HG03108 (cell line): ENCODE measurements at regions not wholly inside any gene's neighbourhood (a gene's known extent, or its start where the extent isn't known, plus 50 kb on each side); places are given as distances from the start of the nearest gene placed in this dataset.
"Not testable (repeated sequence)": the region's sequence is repeated elsewhere in the genome, so short reads cannot be mapped to it uniquely, and the experiment has no call there.

Experiments used
- ATAC-seq: cut with Tn5 transposase; IDR thresholded peaks from one replicate; pipeline ENCODE4 v1.9.1; 2021; ENCODE audit warnings: moderate library complexity; ENCODE audit not compliant: unreplicated experiment

DNA sequence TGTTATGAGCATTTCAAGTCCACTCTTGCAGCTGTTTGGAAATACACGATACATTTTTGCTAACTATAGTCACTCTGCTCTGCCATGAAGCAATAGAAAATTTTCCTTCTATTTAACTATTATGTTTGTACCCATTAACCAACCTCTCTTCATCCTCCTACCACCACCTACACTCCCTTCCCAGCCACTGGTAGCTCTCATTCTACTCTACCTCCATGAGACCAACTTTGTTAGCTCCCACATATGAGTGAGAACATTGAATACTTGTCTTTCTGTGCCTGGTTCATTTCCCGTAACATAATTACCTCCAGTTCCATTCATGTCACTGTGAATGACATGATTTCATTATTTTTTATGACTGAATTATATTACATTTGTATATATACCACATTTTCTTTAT lies 505.9 kb upstream of the CCNG1 start:
- no peak for ATAC-seq

DNA sequence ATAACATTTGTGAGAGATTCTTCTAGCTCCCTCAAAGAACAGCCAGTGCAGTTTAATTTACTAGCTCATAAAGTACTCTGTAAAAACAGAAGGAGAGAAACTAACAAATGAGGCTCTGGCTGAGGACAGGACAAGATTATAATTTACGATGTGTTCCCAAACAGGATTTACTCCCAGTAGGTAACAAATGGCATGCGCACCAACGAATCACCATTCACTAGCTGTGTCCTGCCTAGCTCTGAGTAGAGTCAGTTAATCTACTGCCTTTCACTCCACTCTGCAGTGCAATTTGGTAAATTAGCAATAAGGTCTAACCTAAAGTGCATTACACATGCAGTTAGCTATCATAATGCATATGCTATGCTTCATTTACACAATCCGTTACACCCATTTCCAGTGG lies 497.4 kb upstream of the CCNG1 start:
- no peak for ATAC-seq

DNA sequence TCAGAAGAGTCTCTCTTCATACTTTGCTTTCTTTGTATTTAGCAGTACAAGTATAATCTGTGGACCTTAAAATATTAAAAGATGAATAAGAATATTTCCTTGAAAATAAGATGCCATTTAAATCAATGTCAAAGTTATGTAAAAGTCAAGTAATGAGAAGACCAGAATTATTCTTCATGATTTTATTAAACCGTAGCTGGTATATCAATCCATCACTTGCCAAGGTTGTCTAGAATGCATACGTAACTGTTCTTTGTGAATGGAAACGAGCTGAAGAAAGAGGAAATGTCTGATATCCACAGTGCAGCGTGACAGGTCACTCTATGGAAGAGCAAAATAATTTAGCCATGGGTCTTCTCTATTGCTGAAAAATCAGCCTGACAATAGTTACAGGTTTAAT lies 488.7 kb upstream of the CCNG1 start:
- no peak for ATAC-seq

DNA sequence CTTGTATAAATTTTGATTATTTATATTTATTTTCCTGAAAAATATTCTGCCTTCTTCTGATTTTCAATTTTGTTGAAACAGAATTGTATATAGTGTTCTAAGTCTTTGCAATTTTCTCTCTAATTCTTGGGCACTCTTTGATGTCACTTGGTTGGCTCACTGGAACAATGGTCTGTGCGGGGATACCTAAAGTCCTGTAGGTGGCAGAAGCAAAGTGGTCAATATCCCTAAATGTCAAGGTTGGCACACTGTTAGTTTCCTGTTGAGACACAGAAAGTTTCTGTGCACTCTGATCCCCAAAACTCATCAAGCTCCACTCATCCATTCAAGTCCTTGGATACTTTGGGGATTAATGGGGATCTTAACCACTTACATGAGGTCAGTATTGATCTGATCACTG lies 480.8 kb upstream of the CCNG1 start:
- no peak for ATAC-seq

DNA sequence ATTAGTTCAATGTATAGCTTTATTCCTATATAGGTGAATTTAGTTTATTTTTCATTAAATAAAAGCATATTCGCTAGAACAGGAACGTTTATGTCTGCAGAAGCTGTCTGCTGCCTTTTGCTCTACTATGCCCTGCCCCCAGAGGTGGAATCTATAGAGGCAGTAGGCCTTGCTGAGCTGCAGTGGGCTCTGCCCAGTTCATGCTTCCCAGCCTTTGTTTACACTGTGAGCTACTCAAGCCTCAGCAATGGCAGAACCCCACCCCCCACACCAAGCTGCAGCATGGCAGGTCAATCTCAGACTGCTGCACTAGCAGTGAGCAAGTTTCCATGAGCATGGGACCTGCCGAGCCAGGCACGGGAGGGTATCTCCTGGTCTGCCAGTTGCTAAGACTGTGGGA lies 473.3 kb upstream of the CCNG1 start:
- ATAC-seq, result not testable (repeated sequence)

DNA sequence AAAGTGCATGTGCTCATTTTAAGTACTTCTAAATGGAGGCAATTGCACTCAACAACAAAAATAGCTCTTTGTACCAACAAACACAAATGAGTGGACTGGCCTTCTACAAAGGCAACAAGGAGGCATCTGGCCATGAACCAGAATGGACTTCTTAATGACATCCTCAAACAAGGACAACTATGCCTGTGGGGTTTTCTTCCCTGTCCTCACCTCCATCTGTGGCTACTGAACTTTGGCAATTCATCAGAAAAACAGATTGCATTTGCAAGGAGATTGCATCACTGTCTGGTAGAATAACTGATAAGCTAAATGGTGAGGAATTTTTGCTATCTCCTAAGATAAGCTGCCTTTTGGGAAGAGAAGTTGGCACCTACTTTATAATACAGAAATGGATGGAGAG lies 447.3 kb upstream of the CCNG1 start:
- no peak for ATAC-seq

DNA sequence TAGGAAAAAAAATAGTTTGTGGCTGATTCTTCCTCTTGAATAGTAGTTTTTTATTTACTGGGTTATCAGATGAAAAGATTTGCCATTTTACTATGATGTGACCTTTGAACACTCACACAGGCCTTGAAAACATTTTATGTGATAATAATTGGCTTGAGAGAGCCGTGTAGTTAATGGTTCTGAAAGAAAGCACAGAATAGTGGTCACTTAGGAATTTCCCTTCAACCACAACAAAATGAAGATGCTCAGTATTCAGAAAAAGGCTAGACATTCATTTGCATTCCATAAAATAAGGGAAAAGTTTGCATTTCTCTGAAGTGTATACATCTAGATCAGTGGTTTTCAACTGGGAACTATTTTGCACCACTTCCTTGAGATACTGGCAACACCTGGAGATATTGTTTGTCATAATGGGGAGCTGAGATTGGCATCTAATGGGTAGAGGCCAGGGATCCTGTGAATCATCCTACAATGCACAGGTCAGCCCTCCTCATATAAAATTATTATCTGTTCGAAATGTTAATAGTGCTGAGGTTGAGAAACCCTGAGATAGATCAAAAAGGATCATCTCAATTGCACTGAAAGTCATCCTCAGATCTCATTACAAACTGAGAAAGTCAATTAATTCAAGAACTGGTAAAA lies 446.4 kb upstream of the CCNG1 start:
- ATAC-seq, result peak; percentile 70

DNA sequence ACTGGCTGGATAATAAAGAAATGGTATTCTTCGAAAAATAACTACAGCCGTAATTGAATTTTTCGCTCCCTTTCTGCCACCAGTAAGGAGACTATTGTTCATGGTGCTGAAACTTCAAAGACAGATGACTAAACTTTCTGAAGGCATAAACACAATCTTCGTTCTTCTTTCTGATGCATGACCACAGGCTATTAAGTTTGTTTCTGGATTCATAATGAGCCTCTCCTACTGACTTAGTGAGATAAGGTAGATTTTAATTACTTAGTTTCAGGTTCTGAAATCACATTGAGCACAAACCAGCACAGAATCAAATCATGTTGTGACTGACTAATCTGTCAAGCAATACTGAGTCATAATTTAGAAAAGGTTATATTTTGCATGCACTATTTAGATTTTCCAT lies 441.8 kb upstream of the CCNG1 start:
- ATAC-seq, result no peak

DNA sequence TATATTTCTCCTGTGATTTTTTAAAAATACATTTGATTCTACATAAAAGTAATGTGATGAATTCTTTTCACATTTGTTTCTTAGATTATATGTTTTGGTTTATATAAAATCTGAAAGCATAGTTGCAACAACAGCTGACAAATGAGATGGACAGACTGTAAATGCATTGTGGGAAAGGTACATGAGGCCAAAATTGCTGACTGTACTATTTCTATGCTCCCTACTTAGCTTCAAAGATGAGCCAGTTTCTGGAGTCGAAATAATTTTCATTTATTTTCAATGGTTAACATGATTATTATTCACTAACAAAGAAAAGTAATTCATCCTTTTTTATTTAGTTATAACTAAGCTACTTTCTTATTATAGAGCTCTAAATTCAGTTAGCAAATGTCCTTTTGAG lies 441.3 kb upstream of the CCNG1 start:
- no peak for ATAC-seq

DNA sequence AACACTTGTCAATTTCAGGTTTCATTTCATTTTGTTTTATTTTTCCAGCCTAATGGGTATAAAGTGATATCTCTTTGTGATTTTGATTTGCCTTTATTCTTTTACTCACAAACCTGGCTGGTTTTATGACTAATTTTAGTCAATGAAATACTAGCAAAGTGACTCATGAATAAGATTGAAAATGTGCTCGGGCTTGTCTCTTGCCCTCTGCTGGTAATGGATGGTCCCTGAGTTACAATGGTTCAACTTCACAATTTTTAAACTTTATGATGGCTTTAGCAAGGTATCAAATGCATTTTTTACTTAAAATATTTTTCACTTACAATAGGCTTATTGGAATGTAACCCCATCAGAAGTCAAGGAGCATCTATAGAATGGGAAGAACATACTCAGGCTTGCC lies 431.4 kb upstream of the CCNG1 start:
- ATAC-seq, result no peak

DNA sequence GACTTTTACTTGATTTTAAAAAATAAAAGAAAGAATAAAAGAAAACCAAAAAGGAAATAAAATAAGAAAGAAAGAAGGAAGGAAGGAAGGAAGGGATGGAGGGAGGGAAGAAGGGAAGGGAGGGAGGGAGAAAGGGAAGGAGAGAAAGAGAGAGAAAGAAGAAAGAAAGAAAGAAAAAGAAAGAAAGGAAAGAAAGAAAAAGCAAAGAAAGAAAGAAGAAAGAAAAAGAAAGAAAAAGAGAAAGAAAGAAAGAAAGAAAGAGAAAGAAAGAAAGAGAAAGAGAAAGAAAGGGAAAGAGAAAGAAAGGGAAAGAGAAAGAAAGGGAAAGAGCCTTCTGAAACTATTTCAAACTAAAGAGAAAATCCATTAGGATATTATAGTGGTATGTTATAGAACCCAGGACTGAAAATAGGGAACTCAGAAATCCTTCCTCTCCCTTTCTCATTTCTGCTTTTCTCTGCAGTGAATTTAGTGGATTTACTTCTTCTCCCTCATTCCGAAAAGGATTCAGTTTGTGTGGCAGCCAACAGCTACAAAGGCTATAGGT lies 414.7 kb upstream of the CCNG1 start:
- ATAC-seq, result no peak

DNA sequence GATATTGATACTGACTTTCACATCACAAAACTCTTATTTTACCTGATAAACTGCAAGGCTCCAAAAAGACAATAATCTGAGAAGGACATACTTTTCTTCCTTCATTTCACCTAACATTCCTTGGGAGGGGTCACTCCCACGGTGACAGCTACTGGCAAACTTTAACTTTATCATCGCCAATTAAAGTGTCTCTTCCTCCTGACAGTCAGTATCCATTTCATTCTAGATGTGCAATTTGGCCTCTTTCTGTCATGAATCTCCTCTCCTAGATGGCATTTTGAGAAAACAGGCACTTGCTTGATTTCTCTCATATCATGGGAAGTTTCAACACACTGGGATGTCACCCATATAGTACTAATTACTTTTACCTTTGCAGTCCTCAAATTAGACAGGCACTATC lies 413.5 kb upstream of the CCNG1 start:
- no peak for ATAC-seq

DNA sequence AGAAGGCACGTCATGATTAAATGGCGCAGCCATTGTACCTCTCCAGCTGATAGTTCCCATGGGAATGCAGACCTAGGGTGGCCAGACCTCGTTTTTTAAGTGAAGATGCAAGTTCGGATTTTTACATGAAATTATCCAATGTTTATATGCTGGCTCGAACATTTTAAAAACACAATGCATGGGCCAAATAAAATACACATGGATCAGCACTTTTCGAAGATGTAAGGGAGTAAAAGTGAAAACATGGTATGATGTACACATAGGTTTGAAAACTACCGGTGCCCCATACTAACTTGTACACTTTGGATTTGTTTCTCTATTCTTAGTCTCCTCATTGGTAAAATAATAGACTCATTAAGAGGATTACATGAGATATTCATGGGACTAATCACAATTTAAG lies 412.5 kb upstream of the CCNG1 start:
- ATAC-seq, result no peak

DNA sequence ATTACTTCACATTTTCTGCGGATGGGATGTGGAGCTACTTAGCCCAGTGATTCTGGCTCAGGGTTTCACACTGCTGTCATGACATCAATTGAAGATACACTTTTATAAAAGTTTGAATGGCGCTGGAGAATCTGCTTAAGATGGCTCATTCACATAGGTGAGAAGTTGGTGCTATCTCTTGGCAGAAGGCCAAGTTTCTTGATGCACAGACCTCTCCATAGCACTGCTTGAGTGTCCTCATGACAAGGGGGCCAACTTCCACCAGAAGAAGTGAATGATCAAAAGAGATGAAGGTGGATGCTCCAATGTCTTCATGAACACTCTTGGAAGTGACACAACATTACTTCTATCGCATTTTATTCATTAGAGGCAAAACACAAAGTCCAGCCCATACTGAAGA lies 403.7 kb upstream of the CCNG1 start:
- no peak for ATAC-seq

DNA sequence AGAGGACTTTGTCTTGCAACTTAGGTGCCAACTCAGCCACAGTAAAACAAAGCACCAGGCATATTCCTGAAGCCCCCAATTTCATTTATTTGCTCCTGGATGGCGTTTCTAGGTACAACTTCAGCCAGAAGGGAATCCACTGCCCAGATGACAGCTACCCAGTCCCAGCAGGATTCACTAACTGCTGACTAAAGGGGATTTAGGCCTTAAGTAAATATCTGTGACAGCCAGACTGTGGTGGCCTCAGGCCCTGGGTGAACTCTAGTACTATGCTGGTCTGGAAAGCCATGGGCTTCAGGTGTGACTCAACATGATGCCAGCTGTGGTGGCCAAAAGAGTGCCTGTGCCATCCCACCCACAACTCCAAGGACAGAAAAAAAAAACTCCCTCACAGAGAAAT lies 396.1 kb upstream of the CCNG1 start:
- ATAC-seq, result no peak

DNA sequence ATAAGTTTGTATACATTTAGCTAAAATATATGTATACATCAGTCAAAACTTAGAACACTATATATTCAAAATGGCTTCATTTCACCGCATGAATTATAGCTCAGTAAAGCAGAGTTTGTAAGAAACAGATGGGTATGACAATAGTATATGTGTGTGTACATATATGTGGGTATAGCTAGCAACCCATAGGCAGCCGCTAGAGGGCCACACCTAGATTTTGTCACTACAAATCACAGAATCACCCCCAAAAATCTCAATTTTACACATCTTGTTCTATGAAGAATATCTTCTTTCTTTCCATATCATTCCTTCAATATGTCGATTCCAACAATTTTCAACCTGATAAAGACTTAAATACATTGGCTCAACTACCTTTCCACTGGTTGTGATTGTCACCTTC lies 357.8 kb upstream of the CCNG1 start:
- no peak for ATAC-seq

DNA sequence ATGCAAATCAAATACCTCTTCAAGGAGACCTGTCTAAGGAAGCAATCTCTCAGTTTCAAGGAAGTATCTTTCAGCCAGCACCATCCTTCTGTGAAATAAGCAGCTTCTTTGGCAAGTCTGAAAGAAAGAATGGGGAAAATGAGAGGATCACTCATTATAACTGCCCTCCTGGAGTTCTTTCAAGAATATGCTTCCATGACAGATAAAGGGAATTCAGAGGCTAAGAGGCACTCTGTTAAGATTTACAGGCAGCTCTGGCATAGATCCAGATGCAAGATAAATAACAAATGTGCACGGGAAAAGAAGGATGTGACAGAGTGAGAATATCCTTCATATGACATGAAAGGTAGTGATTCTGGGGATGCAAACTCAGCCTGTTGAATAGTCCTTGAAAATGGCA lies 348.2 kb upstream of the CCNG1 start:
- ATAC-seq, result no peak

DNA sequence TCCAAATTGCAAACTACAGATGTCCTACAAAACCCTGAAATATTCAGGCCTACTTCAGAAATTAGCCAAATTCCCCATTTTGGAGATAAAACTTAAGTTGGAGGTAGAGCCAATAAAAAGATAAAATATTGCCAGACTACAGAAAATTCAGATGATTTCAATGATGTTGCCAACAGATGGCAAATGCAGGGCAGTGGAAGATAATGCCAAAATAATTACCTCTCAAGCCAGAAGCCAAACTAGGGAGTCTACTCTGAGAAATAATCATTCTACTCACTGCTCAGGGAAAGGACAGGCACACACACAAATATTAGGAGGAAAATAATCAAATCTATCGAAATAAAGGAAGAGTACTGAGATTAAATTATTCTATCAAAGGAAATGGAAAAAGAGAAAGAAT lies 347.5 kb upstream of the CCNG1 start:
- ATAC-seq, result no peak

DNA sequence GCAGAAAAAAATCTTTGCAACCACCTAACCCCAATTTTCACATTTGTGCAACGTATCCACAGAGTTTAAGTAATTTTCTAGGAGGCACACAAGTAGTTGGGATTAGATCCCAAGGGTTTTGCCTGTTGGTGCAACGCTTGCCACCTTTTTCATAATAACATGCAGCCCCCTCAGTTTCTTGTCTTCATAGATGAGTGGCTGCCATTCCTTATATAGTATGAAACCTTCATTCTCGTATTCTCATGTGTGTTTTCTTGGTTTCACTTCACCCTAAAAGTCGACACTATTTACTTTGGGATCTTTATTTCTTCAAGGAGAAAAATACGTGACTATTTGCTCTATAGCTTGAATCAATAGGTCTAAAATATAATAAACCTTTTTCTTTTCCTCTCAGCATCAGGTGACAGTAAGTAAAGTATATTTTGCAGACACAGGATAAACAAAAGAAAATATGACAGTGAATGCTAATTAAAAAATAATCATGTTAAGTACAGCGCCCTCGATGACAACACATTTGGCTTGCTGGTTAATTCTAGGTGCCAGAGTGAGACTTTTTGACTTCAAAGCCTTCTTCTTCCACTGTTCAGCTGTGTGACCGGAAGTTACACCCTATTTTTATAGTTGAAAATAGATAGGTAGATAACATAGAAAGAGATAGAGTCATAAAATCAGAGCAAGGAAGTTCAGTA lies 342.8 kb upstream of the CCNG1 start:
- ATAC-seq, result peak; percentile 88

DNA sequence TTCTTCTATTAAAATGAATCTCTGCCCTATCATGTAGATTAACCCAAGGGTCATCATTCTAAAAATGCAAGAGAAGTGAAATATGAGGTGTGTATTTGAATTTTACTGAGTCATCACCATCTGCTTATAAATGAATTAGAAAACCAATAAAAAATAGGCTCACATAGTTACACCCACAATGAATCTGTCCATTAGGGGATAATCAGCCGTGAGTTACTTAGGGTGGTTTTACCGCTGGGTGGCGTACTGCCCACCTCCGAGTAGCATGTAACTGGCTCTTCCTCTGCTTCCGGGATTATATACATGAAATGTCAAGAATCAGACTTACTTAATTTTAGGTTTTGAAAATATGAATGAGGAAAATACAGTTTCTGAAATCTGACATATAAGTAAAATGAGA lies 332.9 kb upstream of the CCNG1 start:
- ATAC-seq, result no peak

DNA sequence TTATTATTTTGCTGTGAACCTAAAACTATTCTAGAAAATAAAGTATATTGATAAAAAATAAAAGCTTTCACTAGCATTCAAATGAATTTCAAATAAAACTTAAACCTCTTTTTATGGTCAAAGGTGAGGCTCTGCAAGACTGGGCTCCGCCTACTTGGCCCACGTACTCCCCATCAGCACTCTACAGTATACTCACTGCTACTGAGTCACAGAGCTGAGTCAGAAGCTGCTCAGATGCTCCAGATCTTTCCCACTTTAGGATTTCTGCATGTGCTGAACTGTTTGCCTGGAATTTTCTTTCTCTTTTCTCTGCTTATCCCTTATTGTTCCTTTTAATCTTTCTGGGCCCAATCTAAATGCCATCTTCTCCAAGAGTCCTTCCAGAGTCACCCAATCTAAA lies 331.9 kb upstream of the CCNG1 start:
- ATAC-seq, result no peak

DNA sequence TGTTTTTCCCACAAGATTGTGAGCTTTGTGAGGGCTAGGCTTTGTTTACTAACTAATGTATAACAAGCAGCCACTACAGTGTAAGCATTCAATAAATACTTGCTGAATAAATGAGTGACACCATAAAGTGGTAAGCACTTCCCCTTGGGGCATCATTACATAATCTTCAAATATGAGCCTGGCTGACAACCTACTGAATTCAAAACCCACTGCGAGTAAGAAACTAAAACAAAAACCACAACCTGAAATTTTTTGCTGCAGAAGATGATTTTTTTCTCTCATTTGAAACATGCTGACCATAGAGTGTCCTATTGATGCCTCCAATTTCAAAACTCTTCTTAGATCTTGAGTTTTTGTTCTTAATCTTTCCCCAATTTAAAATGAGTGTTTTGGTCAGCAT lies 331.3 kb upstream of the CCNG1 start:
- ATAC-seq, result no peak

DNA sequence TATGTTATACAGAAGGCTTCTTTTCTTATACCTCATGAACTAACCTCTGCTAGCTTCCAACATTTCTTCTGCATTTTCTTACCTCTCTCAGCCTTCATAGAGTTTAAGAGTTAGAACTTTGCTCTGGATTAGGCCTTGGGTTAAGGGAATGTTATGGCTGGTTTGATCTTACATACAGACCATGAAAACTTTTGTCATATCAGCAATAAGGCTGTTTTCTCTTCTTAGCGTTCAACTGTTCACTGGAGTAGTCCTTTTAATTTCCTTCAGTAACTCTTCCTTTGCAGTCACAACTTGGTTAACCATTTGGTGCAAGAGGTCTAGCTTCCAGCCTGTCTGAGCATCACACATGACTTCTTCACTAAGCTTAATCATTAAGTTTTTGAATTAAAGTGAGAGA lies 329.0 kb upstream of the CCNG1 start:
- ATAC-seq, result no peak
